Right ventricle myocardium inferior (tissue), 1 donor: ENCODE measurements at regions not wholly inside any gene's neighbourhood (a gene's known extent, or its start where the extent isn't known, plus 50 kb on each side); places are given as distances from the start of the nearest gene placed in this dataset.

Experiments
- ATAC-seq: fragments of 200-7000 bp; cut with Tn5 transposase; one replicate; pipeline ENCODE4 v1.9.1; 2020; ENCODE audit warnings: mild to moderate bottlenecking, moderate library complexity
- DNase-seq: peaks from one replicate; pipeline ENCODE4 v3.0.0; 2021; ENCODE audit errors: missing footprints
- intact Hi-C: fragments of 100-400 bp; cut with DNase I; formaldehyde crosslinking; loops from one replicate; pipeline ENCODE4 v1.11.0; 2022
- donor health status: DM: no; HTN: yes; CAD: no; lungs with severe emphysema.

- DNase-seq (no peak), ATAC-seq (no peak)
- intact Hi-C loops: no loop called here
Measured at GRCh38 chr3:25000971-25001591, 427.0 kb upstream of the RARB start.

GRCh38 chr3:25002052-25002451, 426.0 kb upstream of the RARB start:
- DNase-seq: no peak
- no peak for ATAC-seq
- intact Hi-C loops: no loop called here

GRCh38 chr3:25007974-25008658, 419.9 kb upstream of the RARB start:
- ATAC-seq: peak; percentile 56
- intact Hi-C loops: no loop called here
- no peak for DNase-seq

DNA sequence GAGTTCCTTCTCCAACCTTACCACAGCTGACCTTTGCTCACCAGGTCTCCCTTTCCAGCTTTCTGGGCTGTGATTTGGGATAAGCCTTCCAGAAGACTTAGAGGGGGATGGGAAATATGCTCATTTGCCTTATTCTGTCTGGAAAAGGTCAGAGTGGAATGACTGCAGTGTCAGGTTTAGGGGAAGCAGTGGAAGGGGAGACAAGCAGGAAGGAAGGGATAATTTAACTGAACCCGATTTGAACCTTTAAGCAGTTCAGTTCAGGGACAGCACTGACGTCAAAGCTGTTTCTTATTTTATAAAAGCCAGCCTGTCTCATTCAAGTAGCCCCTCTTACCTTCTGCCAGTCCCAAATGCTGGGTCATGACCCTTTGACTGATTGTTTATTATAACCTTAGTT, 418.4 kb upstream of the RARB start:
- DNase-seq (no peak), ATAC-seq (no peak)
- intact Hi-C loops: no loop called here

- intact Hi-C loops: no loop called here
- DNase-seq: no peak
- no peak for ATAC-seq
Measured at GRCh38 chr3:25015599-25015998, 412.5 kb upstream of the RARB start.

DNA sequence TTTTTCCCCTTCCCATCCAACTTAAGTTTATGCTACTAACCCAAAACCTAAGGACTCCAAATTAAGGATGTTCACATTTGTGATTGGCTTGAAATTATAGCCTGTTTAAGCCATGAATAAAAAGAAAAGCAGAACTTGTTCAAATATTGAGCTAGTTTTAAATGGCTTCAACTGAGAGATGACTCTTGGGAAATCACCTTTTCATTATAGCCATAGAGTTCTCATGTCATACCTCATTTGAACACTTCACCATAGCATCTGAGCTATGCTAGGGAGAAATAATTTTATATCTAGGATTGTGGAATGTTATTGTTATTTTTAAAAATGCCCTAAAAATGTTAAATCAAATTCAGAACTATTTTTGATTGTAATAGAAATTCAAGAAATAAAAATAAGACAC, 409.2 kb upstream of the RARB start:
- DNase-seq (no peak), ATAC-seq (no peak)
- intact Hi-C loops: no loop called here

- DNase-seq (no peak), ATAC-seq (no peak)
- intact Hi-C loops: no loop called here
Measured at GRCh38 chr3:25019506-25019905, 408.6 kb upstream of the RARB start.

DNA sequence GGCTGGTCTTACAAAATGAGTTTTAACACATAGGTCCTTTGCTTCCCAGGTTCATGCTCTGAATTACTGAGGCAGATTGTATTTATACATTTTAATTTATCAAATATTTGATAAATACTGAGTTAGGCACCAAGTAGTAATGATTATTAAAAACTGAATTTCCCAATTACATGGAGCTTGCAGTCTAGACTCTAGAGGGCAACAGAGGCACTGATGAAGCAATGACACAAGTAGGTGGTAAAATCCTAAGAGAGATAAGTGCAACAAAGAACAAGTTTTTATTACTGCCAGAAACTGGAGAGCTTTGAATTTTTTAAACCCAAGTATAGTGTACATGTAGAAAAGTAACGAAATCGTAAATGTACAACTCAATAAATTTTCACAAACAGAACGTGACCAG, 406.2 kb upstream of the RARB start:
- intact Hi-C loops: loop anchor here (2.0 to 5.0 kb wide), 2 partner anchors 405 to 573 kb away; partner anchors contain the start of gene RARB
- no peak for DNase-seq
- ATAC-seq: peak; percentile 54

DNA sequence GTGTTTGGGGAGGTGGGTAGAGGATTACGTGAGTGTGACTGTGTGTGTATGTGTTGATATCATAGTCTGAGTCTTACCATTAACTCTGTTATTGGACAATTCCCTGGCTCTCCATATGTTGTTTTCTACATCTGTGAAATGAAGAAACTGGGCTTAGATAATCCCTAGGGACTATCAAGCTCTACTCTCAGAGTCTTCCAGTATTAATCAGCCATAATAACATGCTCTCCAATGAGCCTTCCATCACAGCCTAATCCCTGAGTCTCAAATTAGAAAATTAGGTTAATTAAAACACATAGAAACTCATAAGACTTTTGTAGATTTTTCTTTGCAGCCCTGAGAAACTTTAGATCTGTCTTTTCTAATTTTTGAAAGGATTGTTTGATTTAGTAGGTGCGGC, 404.2 kb upstream of the RARB start:
- intact Hi-C loops: loop anchor here (2.0 to 5.0 kb wide), 2 partner anchors 403 to 571 kb away; partner anchors contain the start of gene RARB
- DNase-seq: no peak
- no peak for ATAC-seq

DNA sequence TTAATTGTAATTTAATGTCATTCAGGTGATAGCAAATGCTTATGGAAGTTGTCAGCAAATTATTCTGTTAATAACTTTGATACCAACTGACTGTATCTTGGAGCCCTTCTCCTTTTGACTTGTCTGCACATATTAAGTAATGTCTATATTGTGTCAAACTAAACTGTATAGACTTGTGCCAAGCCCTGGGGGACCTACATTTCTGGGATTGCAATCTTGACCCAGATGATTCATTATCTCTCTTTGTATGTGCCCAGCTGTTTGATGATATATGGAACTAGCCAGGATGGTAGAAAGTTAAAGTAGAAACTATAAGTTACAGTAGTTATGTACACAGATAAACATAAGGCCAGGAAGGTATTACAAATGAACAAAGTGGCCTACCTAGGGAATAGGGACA, 402.8 kb upstream of the RARB start:
- ATAC-seq: no peak
- no peak for DNase-seq
- intact Hi-C loops: no loop called here

- no peak for ATAC-seq
- DNase-seq: no peak
Measured at GRCh38 chr3:25027650-25028049, 400.4 kb upstream of the RARB start.

GRCh38 chr3:25029820-25030219, 398.2 kb upstream of the RARB start:
- ATAC-seq (no peak), DNase-seq (no peak)
- intact Hi-C loops: loop anchor here (5.0 kb wide), 1 partner anchor 557 kb away; no protein-coding TSS in a partner anchor

More at GRCh38 chr3:25027650-25028049, 400.4 kb upstream of the RARB start:
- intact Hi-C loops: no loop called here

GRCh38 chr3:25032344-25032743, 395.7 kb upstream of the RARB start:
- ATAC-seq (no peak), DNase-seq (no peak)
- intact Hi-C loops: loop anchor here (5.0 kb wide), 1 partner anchor 555 kb away; no protein-coding TSS in a partner anchor

- ATAC-seq: peak; percentile 74
- peak; percentile 64 for DNase-seq
- intact Hi-C loops: loop anchor here (5.0 kb wide), 1 partner anchor 554 kb away; no protein-coding TSS in a partner anchor
Measured at GRCh38 chr3:25033407-25034029, 394.5 kb upstream of the RARB start.

GRCh38 chr3:25035526-25035925, 392.5 kb upstream of the RARB start:
- intact Hi-C loops: no loop called here
- DNase-seq: no peak
- no peak for ATAC-seq

GRCh38 chr3:25036633-25037032, 391.4 kb upstream of the RARB start:
- intact Hi-C loops: no loop called here
- no peak for ATAC-seq
- DNase-seq: no peak

- intact Hi-C loops: no loop called here
- ATAC-seq: no peak
- DNase-seq: no peak
Measured at GRCh38 chr3:25037049-25037547, 391.0 kb upstream of the RARB start.

- DNase-seq (no peak), ATAC-seq (no peak)
- intact Hi-C loops: no loop called here
Measured at GRCh38 chr3:25038271-25038670, 389.8 kb upstream of the RARB start.

- intact Hi-C loops: no loop called here
- DNase-seq (no peak), ATAC-seq (no peak)
Measured at GRCh38 chr3:25038922-25039321, 389.1 kb upstream of the RARB start.

DNA sequence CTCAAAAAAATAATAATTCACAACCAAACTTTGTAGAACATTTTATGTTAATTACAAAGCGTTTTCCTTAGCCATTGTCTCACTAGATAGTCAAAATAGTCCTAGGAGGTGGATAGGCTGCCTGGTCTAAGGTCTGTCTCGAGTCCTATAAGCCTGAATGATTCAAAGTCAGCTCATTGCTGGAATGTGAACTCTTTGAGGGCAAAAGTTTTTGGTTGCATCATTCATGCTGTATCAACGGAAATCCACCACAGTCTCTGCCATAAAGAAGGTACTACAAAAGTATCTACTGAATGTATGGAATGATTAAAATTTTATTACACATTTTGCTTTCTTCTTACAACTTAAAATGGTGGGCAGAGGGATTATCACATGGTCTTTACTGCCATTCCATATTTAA, 387.3 kb upstream of the RARB start:
- ATAC-seq (no peak), DNase-seq (no peak)
- intact Hi-C loops: loop anchor here (5.0 to 10.0 kb wide), 2 partner anchors 114 to 387 kb away; partner anchors contain the start of gene RARB
